T47D (cell line): ENCODE measurements at regions not wholly inside any gene's neighbourhood (a gene's known extent, or its start where the extent isn't known, plus 50 kb on each side); places are given as distances from the start of the nearest gene placed in this dataset.

Experiments
- DNase-seq, 2 experiments: peaks; one replicate each; pipeline versions ENCODE4 v3.0.0 to v3.0.0-alpha.2; 2011 to 2012; ENCODE audit warnings: low read depth in 1 of 2, low spot score in 1 of 2
- JUND ChIP-seq: IDR thresholded peaks from 2 replicates; pipeline ENCODE4 v1.6.1; 2012; ENCODE audit warnings: low read depth
- in situ Hi-C: cut with HindIII; loops from 2 replicates; pipeline ENCODE4 v1.10.0; 2016; ENCODE audit warnings: low sequenced_read_pairs, low pct_unique_long_range_greater_than_20kb

- TF ChIP-seq JUND: no peak
- DNase-seq: no peak
- in situ Hi-C loops: no loop called here
Measured at GRCh38 chr6:39997101-39997635, 62.9 kb upstream of the MOCS1 start.

- TF ChIP-seq JUND: no peak
- DNase-seq: no peak
- in situ Hi-C loops: no loop called here
Measured at GRCh38 chr6:39995633-39996032, 61.4 kb upstream of the MOCS1 start.

- in situ Hi-C loops: no loop called here
- TF ChIP-seq JUND: no peak
- DNase-seq: no peak
Measured at GRCh38 chr6:39992861-39993622, 58.8 kb upstream of the MOCS1 start.
